ENCODE measurements at regions not wholly inside any gene's neighbourhood (a gene's known extent, or its start where the extent isn't known, plus 50 kb on each side); places are given as distances from the start of the nearest gene placed in this dataset.

- peak; percentile 91 for DNase-seq
Measured at GRCh38 chr1:67561704-67562113, 123.3 kb upstream of the GADD45A start.

GRCh38 chr1:67563684-67564083 lies 121.3 kb upstream of the GADD45A start:
- no peak for DNase-seq

DNA sequence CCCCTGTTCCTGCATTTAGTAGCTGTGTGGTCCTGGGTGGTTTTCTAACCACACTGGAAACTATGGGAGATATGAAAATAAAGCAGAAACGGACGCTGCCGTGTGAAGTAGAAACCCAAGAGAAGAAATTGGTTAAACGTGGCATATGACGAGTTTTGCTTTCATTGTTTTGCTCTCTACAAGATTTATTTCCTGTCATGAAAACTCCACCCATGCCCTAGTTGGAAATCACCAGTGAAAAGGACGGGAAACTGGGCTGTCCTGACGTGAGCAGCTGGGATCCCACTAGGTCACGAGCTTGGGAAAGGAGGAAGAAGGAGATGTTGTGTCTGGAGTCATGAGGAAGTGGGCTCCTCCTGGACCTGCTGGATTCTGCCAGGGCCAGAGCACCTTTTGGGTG lies 120.8 kb upstream of the GADD45A start:
- DNase-seq = no peak

- no peak for DNase-seq
Measured at GRCh38 chr1:67566803-67567377, 118.1 kb upstream of the GADD45A start.

- DNase-seq = no peak
Measured at GRCh38 chr1:67570486-67571143, 114.4 kb upstream of the GADD45A start.

DNA sequence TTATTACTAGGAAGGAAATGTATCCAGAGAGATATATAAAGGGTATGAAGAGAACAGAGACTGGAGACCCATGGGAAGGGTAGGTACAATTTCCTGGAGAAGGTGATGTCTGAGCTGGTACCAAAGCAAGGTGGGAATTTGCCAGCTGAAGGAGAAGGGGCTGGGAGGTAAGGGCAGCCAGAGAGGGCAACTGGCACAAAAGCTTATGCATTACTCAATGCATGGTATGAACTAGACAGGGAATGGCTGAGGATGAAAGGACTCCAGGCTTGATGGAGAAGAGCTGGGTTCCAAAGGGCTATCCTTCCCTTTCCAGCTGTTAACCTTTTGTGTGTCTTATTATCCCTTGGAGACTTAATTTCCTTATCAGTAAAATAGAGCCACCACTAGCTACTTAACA lies 113.6 kb upstream of the GADD45A start:
- no peak for DNase-seq

GRCh38 chr1:67571901-67572593 lies 113.0 kb upstream of the GADD45A start:
- no peak for DNase-seq

- no peak for DNase-seq
Measured at GRCh38 chr1:67572594-67573221, 112.3 kb upstream of the GADD45A start.

DNA sequence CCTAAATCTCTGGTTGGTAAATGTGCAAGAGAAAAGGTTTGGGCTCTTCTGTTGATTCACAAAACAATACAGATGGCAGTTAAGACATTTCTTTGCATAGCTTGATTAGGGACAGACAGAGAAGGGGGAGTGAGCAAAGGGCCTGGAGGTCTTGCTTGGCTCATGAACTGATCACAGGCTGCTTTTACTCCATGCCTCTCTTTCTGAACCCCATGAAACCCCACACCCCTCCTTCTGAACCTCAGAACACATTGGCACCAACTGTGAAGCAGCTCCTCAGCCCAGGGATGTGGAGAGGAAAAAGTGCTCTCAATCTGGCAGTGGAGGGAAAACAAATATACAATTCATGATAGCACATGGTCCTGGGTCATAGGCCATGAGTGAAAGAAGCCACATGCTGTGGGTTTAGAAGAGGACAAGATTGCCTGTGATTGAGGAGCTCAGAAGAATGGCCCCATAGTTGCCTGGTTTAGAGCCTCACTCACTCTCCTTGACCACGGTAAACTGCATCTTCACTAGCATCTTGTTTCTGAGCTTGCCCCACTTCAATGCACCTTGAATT lies 111.6 kb upstream of the GADD45A start:
- DNase-seq = no peak

DNA sequence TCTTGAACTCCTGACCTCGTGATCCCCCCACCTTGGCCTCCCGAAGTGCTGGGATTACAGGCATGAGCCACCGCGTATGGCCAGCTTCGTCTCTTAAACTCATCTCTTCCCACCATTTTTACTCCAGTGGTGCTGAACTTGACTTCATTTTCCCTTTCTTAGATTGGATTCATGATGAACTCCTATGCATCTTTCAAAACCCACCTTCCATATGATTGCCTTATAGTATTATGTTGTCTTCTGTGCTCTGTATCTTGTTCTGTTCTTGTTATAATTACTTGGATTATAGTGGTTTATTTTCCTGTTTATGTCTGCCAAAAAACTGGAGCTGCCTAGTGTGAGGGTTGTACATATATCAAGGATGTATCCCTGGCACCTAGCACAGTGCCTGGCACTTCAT lies 110.8 kb upstream of the GADD45A start:
- no peak for DNase-seq

DNA sequence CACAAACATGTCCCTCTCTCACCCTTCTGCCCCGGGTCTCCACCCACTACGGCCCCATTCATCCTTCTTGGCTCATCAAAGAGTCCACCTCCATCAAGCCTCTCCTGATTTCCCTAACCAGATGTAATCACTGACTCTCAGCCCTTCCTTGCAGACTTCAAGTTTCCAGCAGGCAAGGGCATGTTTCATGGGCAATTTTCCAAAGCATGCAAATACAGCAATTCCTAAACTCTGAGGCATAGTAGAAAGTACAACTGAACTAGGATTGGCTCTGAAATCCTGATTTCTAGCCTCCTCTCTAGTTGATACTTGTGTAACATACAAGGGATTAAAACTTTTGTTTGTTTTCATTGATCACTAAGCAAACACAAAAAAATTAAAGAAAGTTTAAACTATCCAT lies 109.1 kb upstream of the GADD45A start:
- no peak for DNase-seq

- DNase-seq = no peak
Measured at GRCh38 chr1:67576474-67576873, 108.5 kb upstream of the GADD45A start.

DNA sequence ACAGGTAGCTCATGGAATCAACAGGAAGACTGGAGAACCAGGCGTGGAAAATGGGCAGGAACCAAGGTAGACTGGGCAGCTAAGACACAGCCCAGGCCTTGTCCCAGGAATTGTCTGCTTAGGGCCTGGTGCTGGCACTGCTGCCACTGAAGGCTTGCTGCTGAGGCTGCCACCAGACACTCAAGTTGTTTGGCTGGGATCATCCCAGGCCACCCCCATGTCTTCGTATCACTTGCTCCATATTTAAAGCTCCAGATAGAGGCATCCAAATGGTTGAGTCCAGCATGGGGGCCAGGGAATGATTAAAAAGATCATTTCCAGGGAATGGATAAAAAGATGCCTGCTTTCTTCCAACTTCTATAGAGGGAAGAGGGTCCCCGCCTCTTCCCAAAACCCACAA lies 107.4 kb upstream of the GADD45A start:
- no peak for DNase-seq

GRCh38 chr1:67578397-67579020 lies 106.5 kb upstream of the GADD45A start:
- DNase-seq = no peak

- DNase-seq = no peak
Measured at GRCh38 chr1:67579623-67580394, 105.2 kb upstream of the GADD45A start.

DNA sequence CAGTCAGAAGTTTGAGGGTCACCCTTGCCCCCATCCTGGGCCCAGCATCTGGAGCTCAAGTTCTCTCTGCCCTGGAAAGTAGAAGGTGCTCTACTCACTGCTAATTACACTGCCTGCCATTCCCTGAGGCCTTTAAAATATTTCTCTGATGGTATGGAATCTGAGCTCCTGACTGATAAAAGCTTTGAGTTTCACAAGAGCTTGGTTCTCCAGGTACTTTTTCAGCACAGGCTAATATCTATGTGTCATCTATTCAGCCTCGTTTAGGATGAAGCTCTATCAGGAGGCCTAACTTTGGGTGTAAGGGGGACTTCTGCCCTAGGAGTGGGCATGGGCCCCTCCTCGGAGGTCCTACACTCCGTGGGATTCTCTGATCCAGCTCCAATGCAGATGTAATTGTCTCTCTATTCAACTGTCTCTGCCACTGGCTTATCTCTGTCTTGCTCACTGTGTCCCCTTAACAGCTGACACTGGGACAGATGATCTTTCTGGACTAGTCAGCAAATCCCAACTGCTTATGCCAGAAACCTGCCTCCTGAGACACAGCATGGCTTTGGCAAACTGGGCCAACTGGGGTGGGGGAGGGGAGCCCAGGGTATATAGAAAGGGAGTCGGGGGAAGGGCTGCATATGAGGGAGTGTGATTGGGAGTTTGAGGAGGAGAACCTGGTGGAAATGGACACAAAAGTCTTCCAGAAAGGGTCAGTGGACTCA lies 104.2 kb upstream of the GADD45A start:
- no peak for DNase-seq

- no peak for DNase-seq
Measured at GRCh38 chr1:67582625-67583461, 102.2 kb upstream of the GADD45A start.

GRCh38 chr1:67583462-67583950 lies 101.5 kb upstream of the GADD45A start:
- DNase-seq = no peak

GRCh38 chr1:67584938-67585337 lies 100.1 kb upstream of the GADD45A start:
- DNase-seq = no peak

DNA sequence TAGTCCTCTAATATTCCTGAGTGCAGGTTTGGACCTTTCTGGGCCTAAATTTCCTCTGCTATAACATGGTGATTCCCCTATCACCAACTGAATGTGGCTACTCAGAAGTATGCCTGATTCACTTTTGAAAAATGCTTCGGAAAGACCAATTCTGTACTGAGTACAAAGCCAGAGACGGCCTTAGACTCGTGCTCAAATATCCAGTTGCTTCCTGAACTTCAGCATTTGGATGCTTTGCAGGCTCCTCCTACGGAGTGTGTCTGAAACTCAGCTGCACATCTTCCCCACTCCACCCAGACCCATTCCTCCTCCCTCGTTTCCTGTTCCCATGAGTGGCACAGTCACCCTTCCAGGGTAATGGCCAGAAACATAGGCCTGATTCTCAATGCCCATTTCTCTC lies 98.4 kb upstream of the GADD45A start:
- DNase-seq = no peak

Data from hematopoietic multipotent progenitor cell treated with erythropoietin and hydrocortisone succinate and interleukin-3 and kit ligand, for 4 days (in vitro differentiated cells).